ENCODE measurements at regions not wholly inside any gene's neighbourhood (a gene's known extent, or its start where the extent isn't known, plus 50 kb on each side); places are given as distances from the start of the nearest gene placed in this dataset.

- Histone ChIP-seq H3K27ac (no peak overlapping the region), H3K36me3 (no peaks in the 10 kb centered on the region), H3K9me3 (no peaks in the 10 kb centered on the region), H3K4me1 (no peaks in the 10 kb centered on the region), H3K27me3 (no peaks in the 10 kb centered on the region), H3K4me3 (no peak overlapping the region)
- 84% methylated on average over 5 of the region's 5 CpGs for WGBS
- no peak for TF ChIP-seq EP300 (IDR thresholded peaks at IDR 0.05)
- TF ChIP-seq, protein P1, sequence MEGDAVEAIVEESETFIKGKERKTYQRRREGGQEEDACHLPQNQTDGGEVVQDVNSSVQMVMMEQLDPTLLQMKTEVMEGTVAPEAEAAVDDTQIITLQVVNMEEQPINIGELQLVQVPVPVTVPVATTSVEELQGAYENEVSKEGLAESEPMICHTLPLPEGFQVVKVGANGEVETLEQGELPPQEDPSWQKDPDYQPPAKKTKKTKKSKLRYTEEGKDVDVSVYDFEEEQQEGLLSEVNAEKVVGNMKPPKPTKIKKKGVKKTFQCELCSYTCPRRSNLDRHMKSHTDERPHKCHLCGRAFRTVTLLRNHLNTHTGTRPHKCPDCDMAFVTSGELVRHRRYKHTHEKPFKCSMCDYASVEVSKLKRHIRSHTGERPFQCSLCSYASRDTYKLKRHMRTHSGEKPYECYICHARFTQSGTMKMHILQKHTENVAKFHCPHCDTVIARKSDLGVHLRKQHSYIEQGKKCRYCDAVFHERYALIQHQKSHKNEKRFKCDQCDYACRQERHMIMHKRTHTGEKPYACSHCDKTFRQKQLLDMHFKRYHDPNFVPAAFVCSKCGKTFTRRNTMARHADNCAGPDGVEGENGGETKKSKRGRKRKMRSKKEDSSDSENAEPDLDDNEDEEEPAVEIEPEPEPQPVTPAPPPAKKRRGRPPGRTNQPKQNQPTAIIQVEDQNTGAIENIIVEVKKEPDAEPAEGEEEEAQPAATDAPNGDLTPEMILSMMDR (IDR thresholded peaks at IDR 0.05): no peak
- no peak for TF ChIP-seq POLR2A (IDR thresholded peaks at IDR 0.05)
- no peak for TF ChIP-seq POLR2AphosphoS5 (IDR thresholded peaks at IDR 0.05)
- no peak for DNase-seq (ENCODE audit: low spot score in 2 of 2)
Measured at GRCh38 chr16:59552164-59552563, 818.0 kb upstream of the GOT2 start.

GRCh38 chr16:59545721-59546120 lies 811.6 kb upstream of the GOT2 start:
- Histone ChIP-seq H3K27ac (no peak overlapping the region), H3K4me3 (no peak overlapping the region), H3K36me3 (no peaks in the 10 kb centered on the region), H3K4me1 (no peaks in the 10 kb centered on the region), H3K27me3 (no peaks in the 10 kb centered on the region), H3K9me3 (no peaks in the 10 kb centered on the region)
- WGBS: 63% methylated on average over 1 of the region's 1 CpG
- DNase-seq (ENCODE audit: low spot score in 2 of 2): no peak
- TF ChIP-seq POLR2AphosphoS5 (IDR thresholded peaks at IDR 0.05): no peak
- TF ChIP-seq EP300 (IDR thresholded peaks at IDR 0.05): no peak
- no peak for TF ChIP-seq POLR2A (IDR thresholded peaks at IDR 0.05)
- TF ChIP-seq, protein P1 (IDR thresholded peaks at IDR 0.05): no peak

DNA sequence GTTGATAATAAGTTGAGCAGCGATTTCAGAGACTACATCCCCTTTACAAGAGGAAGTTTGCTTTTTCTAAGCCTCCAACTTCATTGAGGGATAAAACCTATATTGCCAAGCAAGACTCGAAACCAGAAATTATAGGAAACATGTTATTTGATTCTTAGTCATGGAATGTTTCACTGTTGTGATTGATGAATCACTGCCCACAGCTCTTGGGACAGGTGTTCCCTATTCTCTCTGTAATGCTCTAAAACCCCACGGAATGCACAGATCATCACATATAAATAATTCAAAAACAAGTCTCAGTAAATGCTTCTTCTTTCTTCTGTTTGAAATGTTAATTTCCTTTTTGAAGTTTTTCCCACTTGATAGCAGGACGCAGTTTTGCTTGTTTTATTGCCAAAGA lies 809.5 kb upstream of the GOT2 start:
- Histone ChIP-seq H3K27ac (no peak overlapping the region), H3K9me3 (no peaks in the 10 kb centered on the region), H3K4me1 (no peaks in the 10 kb centered on the region), H3K4me3 (no peak overlapping the region), H3K36me3 (no peaks in the 10 kb centered on the region), H3K27me3 (no peaks in the 10 kb centered on the region)
- WGBS: 51% methylated on average over 4 of the region's 4 CpGs
- no peak for DNase-seq (ENCODE audit: low spot score in 2 of 2)
- TF ChIP-seq EP300 (IDR thresholded peaks at IDR 0.05) (no peak), POLR2A (IDR thresholded peaks at IDR 0.05) (no peak), POLR2AphosphoS5 (IDR thresholded peaks at IDR 0.05) (no peak)
- TF ChIP-seq, protein P1 (IDR thresholded peaks at IDR 0.05): no peak

- no peak for DNase-seq (ENCODE audit: low spot score in 2 of 2)
- TF ChIP-seq, protein P1 (IDR thresholded peaks at IDR 0.05): no peak
- TF ChIP-seq POLR2A (IDR thresholded peaks at IDR 0.05) (no peak), POLR2AphosphoS5 (IDR thresholded peaks at IDR 0.05) (no peak), EP300 (IDR thresholded peaks at IDR 0.05) (no peak)
- H3K36me3 ChIP-seq: no peaks in the 10 kb centered on the region
- H3K4me3 ChIP-seq: no peak overlapping the region
- WGBS: 77% methylated on average over 8 of the region's 8 CpGs
- no peaks in the 10 kb centered on the region for H3K27me3 ChIP-seq
- no peaks in the 10 kb centered on the region for H3K9me3 ChIP-seq
- no peaks in the 10 kb centered on the region for H3K4me1 ChIP-seq
- no peak overlapping the region for H3K27ac ChIP-seq
Measured at GRCh38 chr16:59540621-59541020, 806.5 kb upstream of the GOT2 start.

- Histone ChIP-seq H3K4me1 (no peaks in the 10 kb centered on the region), H3K36me3 (no peaks in the 10 kb centered on the region), H3K27ac (no peak overlapping the region), H3K9me3 (no peaks in the 10 kb centered on the region), H3K27me3 (no peaks in the 10 kb centered on the region), H3K4me3 (no peak overlapping the region)
- 82% methylated on average over 4 of the region's 4 CpGs for WGBS
- no peak for DNase-seq (ENCODE audit: low spot score in 2 of 2)
- TF ChIP-seq POLR2A (IDR thresholded peaks at IDR 0.05): no peak
- TF ChIP-seq POLR2AphosphoS5 (IDR thresholded peaks at IDR 0.05): no peak
- TF ChIP-seq, protein P1 (IDR thresholded peaks at IDR 0.05): no peak
- TF ChIP-seq EP300 (IDR thresholded peaks at IDR 0.05): no peak
Measured at GRCh38 chr16:59535298-59535697, 801.2 kb upstream of the GOT2 start.
